Stimulated activated CD4-positive, alpha-beta T cell treated with anti-CD3 and anti-CD28 coated beads, TNF-alpha, amount 100 ng/mL, for 1 hour (primary cell): ENCODE measurements at regions not wholly inside any gene's neighbourhood (a gene's known extent, or its start where the extent isn't known, plus 50 kb on each side); places are given as distances from the start of the nearest gene placed in this dataset.
"Not testable (repeated sequence)": the region's sequence is repeated elsewhere in the genome, so short reads cannot be mapped to it uniquely, and the experiment has no call there.

Experiments used
- DNase-seq, 3 donors: peaks; one replicate each; pipeline ENCODE4 v3.0.0-alpha.2; 2020; ENCODE audit warnings: low read depth in 3 of 3, low spot score in 1 of 3

GRCh38 chrY:7588176-7588575 lies 676.6 kb upstream of the AMELY start:
- not testable (repeated sequence) for DNase-seq

GRCh38 chrY:7562541-7562940 lies 651.0 kb upstream of the AMELY start:
- no peak for DNase-seq

- no peak for DNase-seq
Measured at GRCh38 chrY:7557675-7558074, 646.1 kb upstream of the AMELY start.

GRCh38 chrY:7555006-7555405 lies 643.5 kb upstream of the AMELY start:
- no peak for DNase-seq

- DNase-seq: no peak
Measured at GRCh38 chrY:7545060-7545459, 633.5 kb upstream of the AMELY start.

- no peak for DNase-seq
Measured at GRCh38 chrY:7544172-7544770, 632.7 kb upstream of the AMELY start.

GRCh38 chrY:7543506-7543905 lies 632.0 kb upstream of the AMELY start:
- DNase-seq: no peak

GRCh38 chrY:7542256-7542858 lies 630.8 kb upstream of the AMELY start:
- DNase-seq: no peak

GRCh38 chrY:7529396-7529795 lies 617.8 kb upstream of the AMELY start:
- no peak for DNase-seq

- DNase-seq: not testable (repeated sequence)
Measured at GRCh38 chrY:7527568-7527967, 616.0 kb upstream of the AMELY start.

- no peak for DNase-seq
Measured at GRCh38 chrY:7518387-7518786, 606.8 kb upstream of the AMELY start.

GRCh38 chrY:7516268-7516667 lies 604.7 kb upstream of the AMELY start:
- DNase-seq: no peak

- no peak for DNase-seq
Measured at GRCh38 chrY:7515812-7516211, 604.3 kb upstream of the AMELY start.

GRCh38 chrY:7502896-7503295 lies 591.3 kb upstream of the AMELY start:
- no peak for DNase-seq

- DNase-seq: no peak
Measured at GRCh38 chrY:7501236-7501635, 589.7 kb upstream of the AMELY start.

GRCh38 chrY:7496001-7496400 lies 584.4 kb upstream of the AMELY start:
- DNase-seq: no peak

- not testable (repeated sequence) for DNase-seq
Measured at GRCh38 chrY:7484455-7485285, 573.1 kb upstream of the AMELY start.

GRCh38 chrY:7471976-7472375 lies 560.4 kb upstream of the AMELY start:
- no peak for DNase-seq

GRCh38 chrY:7470037-7470436 lies 558.5 kb upstream of the AMELY start:
- no peak for DNase-seq

- no peak for DNase-seq
Measured at GRCh38 chrY:7468951-7469745, 557.6 kb upstream of the AMELY start.

- no peak for DNase-seq
Measured at GRCh38 chrY:7467796-7468520, 556.4 kb upstream of the AMELY start.
